Endothelial cell of umbilical vein (primary cell): ENCODE measurements at regions not wholly inside any gene's neighbourhood (a gene's known extent, or its start where the extent isn't known, plus 50 kb on each side); places are given as distances from the start of the nearest gene placed in this dataset.

Source experiments
- BruUV-seq: library from RNA; stranded (reverse); fragments of 400-500 nt; replicated peaks from 2 replicates; lab custom pipeline; 2021; lab: Mats Ljungman, UMichigan
- CTCF ChIA-PET: fragments of 300-600, 350-600 bp; sonication (Branson Sonifier 250); formaldehyde crosslinking; loops from one replicate; lab custom pipeline; 2021; ENCODE audit warnings: antibody characterized with exemption, inconsistent platforms; lab: Charles Lee
- POLR2A ChIA-PET: fragments of 300-600, 350-600 bp; sonication (Branson Sonifier 250); formaldehyde crosslinking; loops from one replicate; lab custom pipeline; 2021; ENCODE audit warnings: antibody characterized with exemption, inconsistent platforms; lab: Charles Lee
- DNase-seq: peaks from one replicate; pipeline ENCODE4 v3.0.0-alpha.2; 2011; ENCODE audit warnings: low read depth, low spot score
- FAIRE-seq: peaks from 2 replicates; lab custom pipeline; 2011; peaks lifted over from hg19 to GRCh38; lab: Jason Lieb, UNC
- H2AFZ ChIP-seq: 2 replicates; pipeline ENCODE4 v1.6.0; 2012; ENCODE audit warnings: low read depth, low read length, control low read depth, inconsistent platforms
- H3K27ac ChIP-seq: 2 replicates; pipeline ENCODE4 v1.5.1; 2011; ENCODE audit warnings: low read depth, mild to moderate bottlenecking, control low read depth, low read length, moderate library complexity; ENCODE audit not compliant: insufficient read depth
- H3K27me3 ChIP-seq, 2 experiments: 2 replicates each; pipeline versions ENCODE4 v1.6.0 to v1.6.1; 2011; ENCODE audit warnings: low read length in 2 of 2, mixed read lengths in 1 of 2; ENCODE audit not compliant: control insufficient read depth in 2 of 2, insufficient read depth in 2 of 2
- H3K36me3 ChIP-seq, 2 experiments: 2 replicates in 1 of 2; 3 replicates in 1 of 2; pipeline ENCODE4 v1.5.1; 2011; ENCODE audit warnings: low read length in 2 of 2, mild to moderate bottlenecking in 1 of 2, moderate library complexity in 1 of 2; ENCODE audit not compliant: control insufficient read depth in 2 of 2, insufficient read depth in 2 of 2; ENCODE audit errors: extremely low read depth in 1 of 2
- H3K4me1 ChIP-seq: 3 replicates; pipeline ENCODE4 v1.5.1; 2011; ENCODE audit warnings: mild to moderate bottlenecking, low read length; ENCODE audit not compliant: control insufficient read depth, insufficient read depth; ENCODE audit errors: extremely low read depth
- H3K4me2 ChIP-seq: 2 replicates; pipeline ENCODE4 v1.6.1; 2011; ENCODE audit warnings: low read length, control low read depth, mixed read lengths; ENCODE audit not compliant: insufficient read depth
- H3K4me3 ChIP-seq, 3 experiments: fragments of 200-600 bp in 1 of 3; sonication (generic), shearing (Covaris generic) in 1 of 3; replicated peaks in 1 of 3; 2 replicates each; pipeline ENCODE4 v1.5.1; 2011 to 2016; ENCODE audit warnings: control low read depth in 3 of 3, low read length in 3 of 3, mild to moderate bottlenecking in 2 of 3, inconsistent platforms in 1 of 3, low read depth in 1 of 3, moderate library complexity in 1 of 3; ENCODE audit not compliant: insufficient read depth in 1 of 3
- H3K79me2 ChIP-seq: 2 replicates; pipeline ENCODE4 v1.6.0; 2012; ENCODE audit warnings: low read length, inconsistent platforms; ENCODE audit not compliant: control insufficient read depth, insufficient read depth
- H3K9ac ChIP-seq: replicated peaks from 2 replicates; pipeline ENCODE3; 2011; ENCODE audit warnings: low read length, control low read depth; ENCODE audit not compliant: insufficient read depth; ENCODE audit errors: extremely low read depth
- H3K9me1 ChIP-seq: replicated peaks from 3 replicates; pipeline ENCODE4 v1.6.0; 2011; ENCODE audit warnings: mild to moderate bottlenecking, low read length; ENCODE audit not compliant: control insufficient read depth, insufficient read depth; ENCODE audit errors: extremely low read depth
- H3K9me3 ChIP-seq: replicated peaks from 2 replicates; pipeline ENCODE4 v1.5.1; 2012; ENCODE audit warnings: low read length, inconsistent platforms; ENCODE audit not compliant: control insufficient read depth, insufficient read depth
- H4K20me1 ChIP-seq: replicated peaks from 2 replicates; pipeline ENCODE3; 2011; ENCODE audit warnings: mild to moderate bottlenecking, low read length; ENCODE audit not compliant: control insufficient read depth, insufficient read depth; ENCODE audit errors: extremely low read depth
- EZH2 ChIP-seq: IDR thresholded peaks from 2 replicates; pipeline ENCODE4 v1.6.1; 2012; ENCODE audit warnings: borderline replicate concordance, low read depth, mild to moderate bottlenecking, moderate library complexity, low read length, inconsistent platforms; ENCODE audit not compliant: severe bottlenecking
- FOS ChIP-seq: IDR thresholded peaks from 2 replicates; pipeline ENCODE4 v1.6.1; 2011; ENCODE audit warnings: mild to moderate bottlenecking, low read length, moderate library complexity, borderline replicate concordance; ENCODE audit not compliant: insufficient read depth
- GATA2 ChIP-seq: IDR thresholded peaks from 2 replicates; pipeline ENCODE4 v1.7.0; 2011; ENCODE audit warnings: low read depth, mild to moderate bottlenecking, moderate library complexity, mixed read lengths, low read length; ENCODE audit not compliant: insufficient read length, insufficient read depth
- JUN ChIP-seq: IDR thresholded peaks from 2 replicates; pipeline ENCODE4 v1.6.1; 2011; ENCODE audit warnings: borderline replicate concordance, low read depth; ENCODE audit not compliant: insufficient read length, insufficient read depth
- MYC ChIP-seq: IDR thresholded peaks from one replicate; pipeline ENCODE4 v1.6.1; 2011; ENCODE audit warnings: mild to moderate bottlenecking, low read depth, low read length
- POLR2A ChIP-seq: IDR thresholded peaks from 2 replicates; pipeline ENCODE4 v1.6.1; 2012; ENCODE audit warnings: low read depth, mild to moderate bottlenecking, control low read depth, low read length
- POLR2AphosphoS5 ChIP-seq: IDR thresholded peaks from 2 replicates; pipeline ENCODE4 v1.6.1; 2012; ENCODE audit warnings: low read depth, mild to moderate bottlenecking, control low read depth, low read length, moderate library complexity; ENCODE audit not compliant: insufficient read depth
- dilution Hi-C: fragments of 300-500 bp; cut with MboI; formaldehyde crosslinking; loops from one replicate; pipeline ENCODE4 v1.15.0; 2019; ENCODE audit warnings: low sequenced_read_pairs; ENCODE audit not compliant: extremely low pct_ligation_motif_present
- intact Hi-C: fragments of 100-400 bp; cut with micrococcal nuclease; formaldehyde crosslinking; loops from one replicate; pipeline ENCODE4 v1.10.0; 2022
- TF ChIP-seq, protein P1 (sequence below): IDR thresholded peaks from 2 replicates; pipeline ENCODE4 v1.6.1; 2011; ENCODE audit not compliant: insufficient read depth, insufficient read length
- TF ChIP-seq, protein P2 (sequence below), 2 donors: IDR thresholded peaks; 1 replicate in 1 of 2; 2 replicates in 1 of 2; pipeline ENCODE4 v1.5.1; 2011; ENCODE audit warnings: low read length in 2 of 2, mild to moderate bottlenecking in 2 of 2, moderate library complexity in 2 of 2, control low read depth in 1 of 2, inconsistent platforms in 1 of 2, low read depth in 1 of 2; ENCODE audit not compliant: insufficient read depth in 1 of 2; ENCODE audit errors: extremely low read depth in 1 of 2

DNA sequence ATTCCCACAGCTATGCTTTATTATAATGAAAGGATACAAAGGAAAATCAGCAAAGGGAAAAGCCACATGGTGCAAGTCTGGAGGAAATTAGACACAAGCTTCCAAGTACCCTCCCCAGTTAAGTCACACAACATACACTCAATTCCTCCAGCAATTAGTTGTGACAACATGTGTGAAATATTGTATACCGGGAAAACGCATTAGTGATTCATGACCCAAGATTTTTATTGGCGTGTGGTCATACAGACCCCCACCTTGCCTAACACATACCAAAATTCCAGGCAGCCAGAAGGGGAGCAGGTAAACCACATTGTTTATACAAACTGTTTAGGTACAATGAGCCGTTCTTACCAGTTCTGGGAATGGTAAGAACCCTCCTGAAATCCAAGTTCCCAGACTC, 160.6 kb downstream of the CYB561 start:
- Histone ChIP-seq H3K4me1 (peaks cover 6% of the 10 kb centered on the region), H3K4me2 (no peak overlapping the region), H3K9me3 (no peaks in the 10 kb centered on the region), H4K20me1 (no peaks in the 10 kb centered on the region), H3K79me2 (no peaks in the 10 kb centered on the region), H2AFZ (no peak overlapping the region), H3K36me3 (no peaks in the 10 kb centered on the region), H3K9me1 (peaks cover 3% of the 10 kb centered on the region), H3K9ac (no peak overlapping the region), H3K27me3 (no peaks in the 10 kb centered on the region), H3K4me3 (no peak overlapping the region), H3K27ac (no peak overlapping the region)
- BruUV-seq: no TSS peak
- DNase-seq: no peak
- intact Hi-C loops: no loop called here
- ChIA-PET POLR2A (no interaction called here), CTCF (no interaction called here)
- dilution Hi-C loops: no loop called here
- no peak for FAIRE-seq
- TF ChIP-seq, protein P1, sequence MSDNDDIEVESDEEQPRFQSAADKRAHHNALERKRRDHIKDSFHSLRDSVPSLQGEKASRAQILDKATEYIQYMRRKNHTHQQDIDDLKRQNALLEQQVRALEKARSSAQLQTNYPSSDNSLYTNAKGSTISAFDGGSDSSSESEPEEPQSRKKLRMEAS: no peak
- TF ChIP-seq MYC: no peak
- TF ChIP-seq FOS: no peak
- TF ChIP-seq POLR2AphosphoS5: no peak
- TF ChIP-seq, protein P2, sequence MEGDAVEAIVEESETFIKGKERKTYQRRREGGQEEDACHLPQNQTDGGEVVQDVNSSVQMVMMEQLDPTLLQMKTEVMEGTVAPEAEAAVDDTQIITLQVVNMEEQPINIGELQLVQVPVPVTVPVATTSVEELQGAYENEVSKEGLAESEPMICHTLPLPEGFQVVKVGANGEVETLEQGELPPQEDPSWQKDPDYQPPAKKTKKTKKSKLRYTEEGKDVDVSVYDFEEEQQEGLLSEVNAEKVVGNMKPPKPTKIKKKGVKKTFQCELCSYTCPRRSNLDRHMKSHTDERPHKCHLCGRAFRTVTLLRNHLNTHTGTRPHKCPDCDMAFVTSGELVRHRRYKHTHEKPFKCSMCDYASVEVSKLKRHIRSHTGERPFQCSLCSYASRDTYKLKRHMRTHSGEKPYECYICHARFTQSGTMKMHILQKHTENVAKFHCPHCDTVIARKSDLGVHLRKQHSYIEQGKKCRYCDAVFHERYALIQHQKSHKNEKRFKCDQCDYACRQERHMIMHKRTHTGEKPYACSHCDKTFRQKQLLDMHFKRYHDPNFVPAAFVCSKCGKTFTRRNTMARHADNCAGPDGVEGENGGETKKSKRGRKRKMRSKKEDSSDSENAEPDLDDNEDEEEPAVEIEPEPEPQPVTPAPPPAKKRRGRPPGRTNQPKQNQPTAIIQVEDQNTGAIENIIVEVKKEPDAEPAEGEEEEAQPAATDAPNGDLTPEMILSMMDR (IDR thresholded peaks at IDR 0.05; ENCODE audit: extremely low read depth in 1 of 2, insufficient read depth in 1 of 2, low read depth in 1 of 2, low read length in 2 of 2): no peak
- no peak for TF ChIP-seq EZH2
- TF ChIP-seq POLR2A: no peak
- TF ChIP-seq GATA2: no peak
- TF ChIP-seq JUN: no peak
